Liver (tissue), 8 donors: ENCODE measurements at regions not wholly inside any gene's neighbourhood (a gene's known extent, or its start where the extent isn't known, plus 50 kb on each side); places are given as distances from the start of the nearest gene placed in this dataset.

Experiments
- DNase-seq: peaks from one replicate; pipeline ENCODE4 v3.0.0-alpha.2; 2017; ENCODE audit warnings: low spot score
- H3K27ac ChIP-seq, 2 donors: one replicate each; pipeline ENCODE4 v1.7.0; 2013; ENCODE audit warnings: inconsistent platforms in 2 of 2, low read length in 2 of 2, control low read depth in 1 of 2, low read depth in 1 of 2, mild to moderate bottlenecking in 1 of 2
- H3K27me3 ChIP-seq, 4 donors: one replicate each; pipeline versions ENCODE4 v1.6.1 to v1.7.0; 2013; ENCODE audit warnings: low read length in 3 of 4, inconsistent platforms in 1 of 4, mild to moderate bottlenecking in 1 of 4, moderate library complexity in 1 of 4; ENCODE audit not compliant: control insufficient read depth in 4 of 4, insufficient read depth in 4 of 4
- H3K36me3 ChIP-seq, 4 donors: one replicate each; pipeline versions ENCODE4 v1.6.1 to v1.7.0; 2013; ENCODE audit warnings: low read length in 3 of 4, mild to moderate bottlenecking in 3 of 4, low read depth in 1 of 4, moderate library complexity in 1 of 4; ENCODE audit not compliant: control insufficient read depth in 4 of 4, insufficient read depth in 3 of 4
- H3K4me1 ChIP-seq, 4 donors: one replicate each; pipeline versions ENCODE4 v1.6.1 to v1.7.0; 2013; ENCODE audit warnings: low read length in 3 of 4, mild to moderate bottlenecking in 3 of 4, moderate library complexity in 1 of 4; ENCODE audit not compliant: control insufficient read depth in 4 of 4, insufficient read depth in 4 of 4
- H3K4me3 ChIP-seq, 3 donors: one replicate each; pipeline versions ENCODE4 v1.6.1 to v1.7.0; 2013; ENCODE audit warnings: low read length in 3 of 3, control low read depth in 1 of 3, low read depth in 1 of 3, mild to moderate bottlenecking in 1 of 3
- H3K9ac ChIP-seq, 2 donors: one replicate each; pipeline ENCODE4 v1.7.0; 2013; ENCODE audit warnings: low read length in 2 of 2, mild to moderate bottlenecking in 2 of 2, moderate library complexity in 2 of 2, control low read depth in 1 of 2, low read depth in 1 of 2
- H3K9me3 ChIP-seq, 4 donors: one replicate each; pipeline versions ENCODE4 v1.6.1 to v1.7.0; 2013; ENCODE audit warnings: low read length in 3 of 4; ENCODE audit not compliant: control insufficient read depth in 4 of 4
- CTCF ChIP-seq: fragments of 150-350 bp; IDR thresholded peaks from 2 replicates; pipeline ENCODE4 v1.5.1; 2017; ENCODE audit warnings: improper control_type of control experiment, low read depth, low read length; ENCODE audit not compliant: missing input control
- EGR1 ChIP-seq, 2 donors: IDR thresholded peaks; 2 replicates each; pipeline ENCODE4 v1.6.1; 2016 to 2018; ENCODE audit warnings: antibody characterized with exemption in 2 of 2, low read depth in 2 of 2
- FOXA1 ChIP-seq: IDR thresholded peaks from 2 replicates; pipeline ENCODE4 v1.6.1; 2016; ENCODE audit warnings: antibody characterized with exemption
- FOXA2 ChIP-seq: IDR thresholded peaks from 2 replicates; pipeline ENCODE4 v1.6.1; 2016; ENCODE audit warnings: antibody characterized with exemption
- GABPA ChIP-seq, 2 donors: IDR thresholded peaks in 1 of 2; conservative IDR thresholded peaks in 1 of 2; 2 replicates each; pipeline ENCODE4 v1.6.1; 2016; ENCODE audit warnings: antibody characterized with exemption in 2 of 2, mild to moderate bottlenecking in 1 of 2, moderate library complexity in 1 of 2
- HNF4A ChIP-seq, 2 donors: conservative IDR thresholded peaks; 2 replicates each; pipeline ENCODE4 v1.6.1; 2016; ENCODE audit warnings: antibody characterized with exemption in 2 of 2, mild to moderate bottlenecking in 2 of 2
- HNF4G ChIP-seq: IDR thresholded peaks from 2 replicates; pipeline ENCODE4 v1.6.1; 2016; ENCODE audit warnings: antibody characterized with exemption
- JUND ChIP-seq, 2 donors: IDR thresholded peaks; 2 replicates each; pipeline ENCODE4 v1.6.1; 2016; ENCODE audit warnings: antibody characterized with exemption in 2 of 2
- MAX ChIP-seq: IDR thresholded peaks from 2 replicates; pipeline ENCODE4 v1.6.1; 2016; ENCODE audit warnings: antibody characterized with exemption
- NR2F2 ChIP-seq: IDR thresholded peaks from 2 replicates; pipeline ENCODE4 v1.6.1; 2016; ENCODE audit warnings: antibody characterized with exemption
- RAD21 ChIP-seq, 2 donors: IDR thresholded peaks; 2 replicates each; pipeline ENCODE4 v1.6.1; 2016; ENCODE audit warnings: antibody characterized with exemption in 2 of 2, mild to moderate bottlenecking in 2 of 2
- REST ChIP-seq: IDR thresholded peaks from 2 replicates; pipeline ENCODE4 v1.6.1; 2016; ENCODE audit warnings: antibody characterized with exemption, mild to moderate bottlenecking
- YY1 ChIP-seq: IDR thresholded peaks from 2 replicates; pipeline ENCODE4 v1.6.1; 2016; ENCODE audit warnings: antibody characterized with exemption, mild to moderate bottlenecking
- ZBTB33 ChIP-seq: IDR thresholded peaks from 2 replicates; pipeline ENCODE4 v1.6.1; 2016; ENCODE audit warnings: antibody characterized with exemption
- WGBS: extraction: QIAGEN DNeasy Blood & Tissue Kit; methylation state at CpG from one replicate; pipeline ENCODE4 v1.1.7; 2013; 5-methylcytosine and 5-hydroxymethylcytosine counted together
- donor health status: healthy.
- donor health status: healthy.
- donor health status: healthy.
- donor health status: healthy.
- donor health status: healthy.

- H3K4me1 ChIP-seq: no peaks in the 10 kb centered on the region
- H3K9ac ChIP-seq: no peak overlapping the region
- no peak for DNase-seq
- WGBS: 83% methylated on average over 10 of the region's 10 CpGs
- H3K36me3 ChIP-seq: no peaks in the 10 kb centered on the region
- no peaks in the 10 kb centered on the region for H3K27me3 ChIP-seq
- TF ChIP-seq RAD21 (IDR thresholded peaks at IDR 0.05): no peak
- no peak for TF ChIP-seq MAX
- no peak for TF ChIP-seq HNF4A (conservative IDR thresholded peaks at IDR 0.05)
- no peak for TF ChIP-seq JUND (IDR thresholded peaks at IDR 0.05)
- TF ChIP-seq REST: no peak
- no peak for TF ChIP-seq YY1
- H3K4me3 ChIP-seq: no peak overlapping the region
- no peak overlapping the region for H3K27ac ChIP-seq
- no peaks in the 10 kb centered on the region for H3K9me3 ChIP-seq
Measured at GRCh38 chr1:232385221-232385620, 244.7 kb downstream of the SIPA1L2 start.

GRCh38 chr1:232384171-232384883, 245.6 kb downstream of the SIPA1L2 start:
- no peaks in the 10 kb centered on the region for H3K4me1 ChIP-seq
- TF ChIP-seq JUND (IDR thresholded peaks at IDR 0.05) (no peak), NR2F2 (no peak), MAX (no peak), YY1 (no peak)
- no peaks in the 10 kb centered on the region for H3K36me3 ChIP-seq
- WGBS: 82% methylated on average over 4 of the region's 4 CpGs
- no peak overlapping the region for H3K9ac ChIP-seq
- H3K27ac ChIP-seq: no peak overlapping the region
- H3K9me3 ChIP-seq: no peaks in the 10 kb centered on the region
- no peak overlapping the region for H3K4me3 ChIP-seq
- H3K27me3 ChIP-seq: no peaks in the 10 kb centered on the region
- DNase-seq: no peak

- H3K9ac ChIP-seq: no peak overlapping the region
- no peak for DNase-seq
- no peak overlapping the region for H3K27ac ChIP-seq
- H3K4me1 ChIP-seq: no peaks in the 10 kb centered on the region
- H3K4me3 ChIP-seq: no peak overlapping the region
- H3K9me3 ChIP-seq: no peaks in the 10 kb centered on the region
- WGBS: 87% methylated on average over 13 of the region's 13 CpGs
- no peaks in the 10 kb centered on the region for H3K36me3 ChIP-seq
- no peaks in the 10 kb centered on the region for H3K27me3 ChIP-seq
- no peak for TF ChIP-seq ZBTB33
- TF ChIP-seq FOXA2: no peak
- no peak for TF ChIP-seq GABPA (IDR thresholded peaks at IDR 0.05 in 1 of 2, conservative IDR thresholded peaks at IDR 0.05 in 1 of 2)
- TF ChIP-seq HNF4G: no peak
- no peak for TF ChIP-seq FOXA1
- no peak for TF ChIP-seq CTCF
- TF ChIP-seq REST: no peak
- TF ChIP-seq EGR1 (IDR thresholded peaks at IDR 0.05; ENCODE audit: low read depth in 2 of 2): no peak
- no peak for TF ChIP-seq NR2F2
Measured at GRCh38 chr1:232383455-232384123, 246.3 kb downstream of the SIPA1L2 start.
